HepG2 (cell line): ENCODE measurements at regions not wholly inside any gene's neighbourhood (a gene's known extent, or its start where the extent isn't known, plus 50 kb on each side); places are given as distances from the start of the nearest gene placed in this dataset.
"Not testable (repeated sequence)": the region's sequence is repeated elsewhere in the genome, so short reads cannot be mapped to it uniquely, and the experiment has no call there.

Source experiments
- ATAC-seq: fragments of 200-7000 bp; cut with Tn5 transposase; 3 replicates; pipeline ENCODE4 v1.9.1; 2020; ENCODE audit warnings: mild to moderate bottlenecking, moderate library complexity
- BruUV-seq: library from RNA; stranded (reverse); fragments of 400-500 nt; replicated peaks from 2 replicates; lab custom pipeline; 2021; lab: Mats Ljungman, UMichigan
- CTCF ChIA-PET: fragments of 300-600 bp; formaldehyde crosslinking; extraction: SDS; loops from one replicate; lab custom pipeline; 2021; ENCODE audit warnings: low total read pairs, inconsistent platforms, low intra/inter-chr PET ratio; lab: Yijun Ruan, JAX
- POLR2A ChIA-PET: fragments of 350-600 bp; sonication (Branson Sonifier 250); formaldehyde crosslinking; loops from one replicate; lab custom pipeline; 2020; ENCODE audit warnings: antibody characterized with exemption, inconsistent platforms; lab: Yijun Ruan, JAX
- DNase-seq: peaks from one replicate; pipeline ENCODE4 v3.0.0-alpha.2; 2015; ENCODE audit warnings: low spot score
- FAIRE-seq: peaks from 3 replicates; lab custom pipeline; 2011; peaks lifted over from hg19 to GRCh38; lab: Jason Lieb, UNC
- H2AFZ ChIP-seq: one replicate; pipeline ENCODE4 v1.6.1; 2011; ENCODE audit warnings: low read length, inconsistent platforms
- H3K27ac ChIP-seq: fragments of 300-600 bp; 3 replicates; pipeline ENCODE4 v1.8.0; 2011; ENCODE audit warnings: mixed run types, mild to moderate bottlenecking, mixed read lengths, low read length, inconsistent platforms; ENCODE audit not compliant: insufficient read depth; ENCODE audit errors: extremely low read length
- H3K27me3 ChIP-seq, 2 experiments: fragments of 200-600 bp in 1 of 2; 2 replicates in 1 of 2; 3 replicates in 1 of 2; pipeline versions ENCODE4 v1.6.0 to v1.8.0; 2011; ENCODE audit warnings: low read length in 2 of 2, mild to moderate bottlenecking in 2 of 2, moderate library complexity in 2 of 2, inconsistent platforms in 1 of 2; ENCODE audit not compliant: insufficient read depth in 2 of 2, control insufficient read depth in 1 of 2
- H3K36me3 ChIP-seq, 2 experiments: fragments of 200-600 bp in 1 of 2; replicated peaks in 1 of 2; 2 replicates in 1 of 2; 3 replicates in 1 of 2; pipeline versions ENCODE4 v1.5.1 to v1.8.0; 2011; ENCODE audit warnings: low read length in 2 of 2, inconsistent platforms in 1 of 2; ENCODE audit not compliant: insufficient read depth in 2 of 2, control insufficient read depth in 1 of 2
- H3K4me1 ChIP-seq: 2 replicates; pipeline ENCODE4 v1.5.1; 2012; ENCODE audit warnings: low read length, inconsistent platforms; ENCODE audit not compliant: insufficient read depth
- H3K4me2 ChIP-seq: 2 replicates; pipeline ENCODE4 v1.6.0; 2011; ENCODE audit warnings: low read depth, low read length, inconsistent platforms
- H3K4me3 ChIP-seq, 3 experiments: fragments of 200-600 bp in 1 of 3; sonication (generic), shearing (Covaris generic) in 1 of 3; replicated peaks in 1 of 3; 2 replicates each; pipeline ENCODE4 v1.5.1; 2011 to 2016; ENCODE audit warnings: low read length in 3 of 3, inconsistent platforms in 2 of 3, low read depth in 2 of 3, mild to moderate bottlenecking in 2 of 3, control low read depth in 1 of 3, mixed read lengths in 1 of 3; ENCODE audit not compliant: insufficient read depth in 1 of 3
- H3K79me2 ChIP-seq: one replicate; pipeline ENCODE4 v1.6.1; 2011; ENCODE audit warnings: low read length, inconsistent platforms; ENCODE audit not compliant: insufficient read depth
- H3K9ac ChIP-seq: 2 replicates; pipeline ENCODE4 v1.6.0; 2011; ENCODE audit warnings: mild to moderate bottlenecking, low read depth, low read length, inconsistent platforms; ENCODE audit not compliant: insufficient read depth
- H3K9me3 ChIP-seq: 2 replicates; pipeline ENCODE4 v1.5.1; 2012; ENCODE audit warnings: mild to moderate bottlenecking, low read length
- H4K20me1 ChIP-seq: 2 replicates; pipeline ENCODE4 v1.6.0; 2011; ENCODE audit warnings: inconsistent platforms, mild to moderate bottlenecking, low read length, moderate library complexity; ENCODE audit not compliant: insufficient read depth
- WGBS: methylation state at CpG from one replicate; pipeline ENCODE4 v1.1.6; 2017; ENCODE audit warnings: low lambda C conversion rate; 5-methylcytosine and 5-hydroxymethylcytosine counted together
- in situ Hi-C: cut with HindIII; loops from 2 replicates; pipeline ENCODE4 v1.10.0; 2017; ENCODE audit warnings: low pct_unique_long_range_greater_than_20kb; ENCODE audit not compliant: extremely low pct_ligation_motif_present
- intact Hi-C: fragments of 100-400 bp; cut with micrococcal nuclease; formaldehyde crosslinking; loops from one replicate; pipeline ENCODE4 v1.10.0; 2022; ENCODE audit not compliant: unreplicated experiment

GRCh38 chr16:32881631-32882030, 205.7 kb upstream of the TP53TG3 start:
- H4K20me1 ChIP-seq, ATAC-seq, DNase-seq, H3K4me2 ChIP-seq, H3K79me2 ChIP-seq, in situ Hi-C loops, POLR2A ChIA-PET, H3K36me3 ChIP-seq, H3K9me3 ChIP-seq, H3K4me3 ChIP-seq, intact Hi-C loops, H3K27ac ChIP-seq, H3K4me1 ChIP-seq, H2AFZ ChIP-seq, BruUV-seq, FAIRE-seq, CTCF ChIA-PET, H3K9ac ChIP-seq, H3K27me3 ChIP-seq: not testable (repeated sequence)
- whole genome bisulfite sequencing: no CpG with 5 or more reads among the region's 3 CpGs

GRCh38 chr16:32880009-32880408, 204.0 kb upstream of the TP53TG3 start:
- no CpG with 5 or more reads among the region's 10 CpGs for WGBS
- H2AFZ ChIP-seq, H3K4me2 ChIP-seq, H3K36me3 ChIP-seq, BruUV-seq, H3K9me3 ChIP-seq, DNase-seq, CTCF ChIA-PET, H3K9ac ChIP-seq, FAIRE-seq, intact Hi-C loops, H3K4me3 ChIP-seq, ATAC-seq, H3K27ac ChIP-seq, H3K27me3 ChIP-seq, in situ Hi-C loops, H3K79me2 ChIP-seq, H3K4me1 ChIP-seq, H4K20me1 ChIP-seq, POLR2A ChIA-PET: not testable (repeated sequence)

- BruUV-seq, FAIRE-seq, ATAC-seq, H3K4me2 ChIP-seq, H3K4me1 ChIP-seq, H3K27ac ChIP-seq, POLR2A ChIA-PET, in situ Hi-C loops, H2AFZ ChIP-seq, H3K79me2 ChIP-seq, H3K27me3 ChIP-seq, H4K20me1 ChIP-seq, CTCF ChIA-PET, H3K4me3 ChIP-seq, H3K36me3 ChIP-seq, H3K9me3 ChIP-seq, H3K9ac ChIP-seq, DNase-seq, intact Hi-C loops: not testable (repeated sequence)
- no CpG with 5 or more reads among the region's 5 CpGs for WGBS
These were observed 200.8 kb upstream of the TP53TG3 start for GRCh38 chr16:32876718-32877117.

- intact Hi-C loops, in situ Hi-C loops, H4K20me1 ChIP-seq, H3K4me2 ChIP-seq, H3K27me3 ChIP-seq, H3K9ac ChIP-seq, FAIRE-seq, POLR2A ChIA-PET, BruUV-seq, H3K27ac ChIP-seq, H3K9me3 ChIP-seq, CTCF ChIA-PET, H3K79me2 ChIP-seq, H3K4me3 ChIP-seq, DNase-seq, H2AFZ ChIP-seq, H3K36me3 ChIP-seq, H3K4me1 ChIP-seq: not testable (repeated sequence)
- WGBS: no CpG with 5 or more reads among the region's 10 CpGs
- peak; percentile 11; the same call in 2 of the 3 replicates for ATAC-seq
These were observed 197.8 kb upstream of the TP53TG3 start for GRCh38 chr16:32873783-32874182.
